ENCODE measurements at regions not wholly inside any gene's neighbourhood (a gene's known extent, or its start where the extent isn't known, plus 50 kb on each side); places are given as distances from the start of the nearest gene placed in this dataset.

DNA sequence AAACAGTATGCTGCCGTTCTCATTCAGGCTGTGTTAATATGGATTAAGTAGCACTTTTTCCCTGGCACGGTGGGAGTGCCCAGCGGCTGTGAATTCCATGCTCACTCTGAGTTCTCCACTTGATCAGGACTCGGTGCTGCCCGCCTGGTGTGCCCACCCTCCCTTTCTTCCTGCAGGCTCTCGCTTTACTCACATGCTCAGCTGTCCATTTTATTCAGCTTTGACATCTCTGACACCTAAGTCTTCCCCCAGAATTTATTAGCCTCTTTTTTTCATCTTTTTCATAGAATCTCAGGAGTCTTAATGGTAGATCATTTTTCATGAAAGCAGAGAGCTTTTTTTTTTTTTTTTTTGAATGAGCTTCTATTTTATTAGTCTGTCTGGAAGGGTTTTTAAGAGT, 626.5 kb downstream of the IRX1 start:
- TF ChIP-seq CTCF (IDR thresholded peaks at IDR 0.05; ENCODE audit: borderline replicate concordance, extremely low read depth, insufficient read depth), result no peak
- Histone ChIP-seq H3K9me3 (ENCODE audit: control insufficient read depth in 2 of 3, insufficient read depth in 1 of 3, low read length in 3 of 3) (no peaks in the 10 kb centered on the region), H3K27ac (ENCODE audit: low read depth in 2 of 2, low read length in 2 of 2) (no peak overlapping the region), H3K4me1 (ENCODE audit: control insufficient read depth in 2 of 3, insufficient read depth in 2 of 3, low read depth in 1 of 3, low read length in 3 of 3) (no peaks in the 10 kb centered on the region), H3K27me3 (ENCODE audit: control insufficient read depth, insufficient read depth, low read length) (no peaks in the 10 kb centered on the region), H3K4me3 (ENCODE audit: low read length in 3 of 3) (no peak overlapping the region), H3K9ac (ENCODE audit: low read length in 3 of 3) (no peak overlapping the region), H3K36me3 (ENCODE audit: control insufficient read depth in 2 of 3, insufficient read depth in 3 of 3, low read length in 3 of 3) (no peaks in the 10 kb centered on the region)
- intact Hi-C loops (cut with DNase I), result no loop called here
- DNase-seq (no peak), FAIRE-seq (no peak)

- H3K9me3 ChIP-seq (ENCODE audit: control insufficient read depth in 2 of 3, insufficient read depth in 1 of 3, low read length in 3 of 3), result no peaks in the 10 kb centered on the region
- no peaks in the 10 kb centered on the region for H3K4me1 ChIP-seq (ENCODE audit: control insufficient read depth in 2 of 3, insufficient read depth in 2 of 3, low read depth in 1 of 3, low read length in 3 of 3)
- DNase-seq (no peak), FAIRE-seq (no peak)
- no peak overlapping the region for H3K4me3 ChIP-seq (ENCODE audit: low read length in 3 of 3)
- intact Hi-C loops (cut with DNase I), result no loop called here
- no peaks in the 10 kb centered on the region for H3K36me3 ChIP-seq (ENCODE audit: control insufficient read depth in 2 of 3, insufficient read depth in 3 of 3, low read length in 3 of 3)
- no peak for TF ChIP-seq CTCF (IDR thresholded peaks at IDR 0.05; ENCODE audit: borderline replicate concordance, extremely low read depth, insufficient read depth)
- H3K9ac ChIP-seq (ENCODE audit: low read length in 3 of 3), result no peak overlapping the region
- H3K27ac ChIP-seq (ENCODE audit: low read depth in 2 of 2, low read length in 2 of 2), result no peak overlapping the region
- no peaks in the 10 kb centered on the region for H3K27me3 ChIP-seq (ENCODE audit: control insufficient read depth, insufficient read depth, low read length)
These were observed 627.2 kb downstream of the IRX1 start for GRCh38 chr5:4222821-4223220.

- H3K4me1 ChIP-seq (ENCODE audit: control insufficient read depth in 2 of 3, insufficient read depth in 2 of 3, low read depth in 1 of 3, low read length in 3 of 3), result no peaks in the 10 kb centered on the region
- H3K27ac ChIP-seq (ENCODE audit: low read depth in 2 of 2, low read length in 2 of 2), result no peak overlapping the region
- H3K27me3 ChIP-seq (ENCODE audit: control insufficient read depth, insufficient read depth, low read length), result no peaks in the 10 kb centered on the region
- no peak for TF ChIP-seq CTCF (IDR thresholded peaks at IDR 0.05; ENCODE audit: borderline replicate concordance, extremely low read depth, insufficient read depth)
- no peak overlapping the region for H3K9ac ChIP-seq (ENCODE audit: low read length in 3 of 3)
- no peak for FAIRE-seq
- H3K36me3 ChIP-seq (ENCODE audit: control insufficient read depth in 2 of 3, insufficient read depth in 3 of 3, low read length in 3 of 3), result no peaks in the 10 kb centered on the region
- no peak overlapping the region for H3K4me3 ChIP-seq (ENCODE audit: low read length in 3 of 3)
- DNase-seq, result no peak
- no peaks in the 10 kb centered on the region for H3K9me3 ChIP-seq (ENCODE audit: control insufficient read depth in 2 of 3, insufficient read depth in 1 of 3, low read length in 3 of 3)
- intact Hi-C loops (cut with DNase I), result no loop called here
These were observed 630.1 kb downstream of the IRX1 start for GRCh38 chr5:4225741-4226140.

DNA sequence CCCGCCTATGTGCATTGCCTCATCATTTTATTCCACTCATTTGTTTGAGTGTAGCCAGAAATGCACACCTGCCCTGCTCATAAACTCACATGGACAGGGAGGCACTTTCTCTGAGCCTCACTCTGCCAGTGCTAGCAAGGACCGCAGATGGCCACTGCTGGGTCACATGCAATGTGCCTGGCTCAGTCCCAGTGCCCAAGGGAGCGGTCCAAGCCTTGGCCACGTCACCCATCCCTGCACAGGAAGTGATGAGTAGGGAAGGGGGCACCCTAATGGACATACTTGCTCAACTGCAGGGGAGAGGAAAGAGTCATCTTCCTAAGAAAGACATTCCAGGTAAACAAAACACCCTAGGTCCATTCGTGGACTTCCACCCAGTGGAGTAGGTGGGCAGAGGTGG, 630.9 kb downstream of the IRX1 start:
- Histone ChIP-seq H3K4me3 (ENCODE audit: low read length in 3 of 3) (no peak overlapping the region), H3K27ac (ENCODE audit: low read depth in 2 of 2, low read length in 2 of 2) (no peak overlapping the region), H3K4me1 (ENCODE audit: control insufficient read depth in 2 of 3, insufficient read depth in 2 of 3, low read depth in 1 of 3, low read length in 3 of 3) (no peaks in the 10 kb centered on the region), H3K36me3 (ENCODE audit: control insufficient read depth in 2 of 3, insufficient read depth in 3 of 3, low read length in 3 of 3) (no peaks in the 10 kb centered on the region), H3K9me3 (ENCODE audit: control insufficient read depth in 2 of 3, insufficient read depth in 1 of 3, low read length in 3 of 3) (no peaks in the 10 kb centered on the region), H3K27me3 (ENCODE audit: control insufficient read depth, insufficient read depth, low read length) (no peaks in the 10 kb centered on the region), H3K9ac (ENCODE audit: low read length in 3 of 3) (no peak overlapping the region)
- TF ChIP-seq CTCF (IDR thresholded peaks at IDR 0.05; ENCODE audit: borderline replicate concordance, extremely low read depth, insufficient read depth), result no peak
- intact Hi-C loops (cut with DNase I), result no loop called here
- FAIRE-seq (no peak), DNase-seq (no peak)

Data from kidney (tissue), 13 donors.